Epidermal melanocyte (primary cell): ENCODE measurements at regions not wholly inside any gene's neighbourhood (a gene's known extent, or its start where the extent isn't known, plus 50 kb on each side); places are given as distances from the start of the nearest gene placed in this dataset.

Experiments
- DNase-seq: peaks from one replicate; pipeline ENCODE4 v3.0.0; 2011; ENCODE audit warnings: low spot score; ENCODE audit not compliant: insufficient read length

GRCh38 chr5:124664287-124664686 is 82.2 kb downstream of the ZNF608 start:
- no peak for DNase-seq

- DNase-seq, result no peak
These were observed 83.3 kb downstream of the ZNF608 start for GRCh38 chr5:124663101-124663506.

DNA sequence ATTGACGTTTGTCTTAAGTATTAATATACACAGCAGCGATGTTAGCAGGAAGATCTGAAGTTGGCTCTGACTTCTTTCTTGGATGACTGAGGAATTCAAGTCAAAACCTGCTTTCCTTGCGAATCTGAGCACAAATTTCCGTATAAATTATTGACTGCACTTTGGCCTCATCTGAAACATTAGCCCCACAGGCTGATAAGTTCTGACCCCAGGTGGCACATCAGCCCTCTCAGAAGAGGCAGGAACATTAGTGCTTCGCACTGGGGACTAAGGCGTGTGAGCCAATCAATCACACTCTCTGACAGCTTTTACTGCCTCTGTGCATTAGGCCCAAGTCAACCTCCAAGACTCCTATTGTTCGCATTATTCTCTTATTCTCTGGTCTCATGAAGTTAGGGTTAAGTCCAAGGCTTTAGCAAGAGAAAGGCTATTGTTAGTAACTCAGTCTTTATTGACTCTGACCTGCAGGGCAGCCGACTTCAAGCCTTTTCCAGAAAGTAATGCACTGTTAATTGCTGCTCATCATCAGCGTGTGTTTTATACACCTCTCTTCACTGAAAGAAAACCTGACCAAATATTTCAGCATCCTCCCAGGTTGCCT is 84.2 kb downstream of the ZNF608 start:
- no peak for DNase-seq

- DNase-seq, result peak; percentile 54
These were observed 84.9 kb downstream of the ZNF608 start for GRCh38 chr5:124661317-124662141.

- DNase-seq, result no peak
These were observed 86.0 kb downstream of the ZNF608 start for GRCh38 chr5:124660229-124661093.

- DNase-seq, result no peak
These were observed 86.6 kb downstream of the ZNF608 start for GRCh38 chr5:124659798-124660197.

GRCh38 chr5:124658867-124659557 is 87.4 kb downstream of the ZNF608 start:
- no peak for DNase-seq

DNA sequence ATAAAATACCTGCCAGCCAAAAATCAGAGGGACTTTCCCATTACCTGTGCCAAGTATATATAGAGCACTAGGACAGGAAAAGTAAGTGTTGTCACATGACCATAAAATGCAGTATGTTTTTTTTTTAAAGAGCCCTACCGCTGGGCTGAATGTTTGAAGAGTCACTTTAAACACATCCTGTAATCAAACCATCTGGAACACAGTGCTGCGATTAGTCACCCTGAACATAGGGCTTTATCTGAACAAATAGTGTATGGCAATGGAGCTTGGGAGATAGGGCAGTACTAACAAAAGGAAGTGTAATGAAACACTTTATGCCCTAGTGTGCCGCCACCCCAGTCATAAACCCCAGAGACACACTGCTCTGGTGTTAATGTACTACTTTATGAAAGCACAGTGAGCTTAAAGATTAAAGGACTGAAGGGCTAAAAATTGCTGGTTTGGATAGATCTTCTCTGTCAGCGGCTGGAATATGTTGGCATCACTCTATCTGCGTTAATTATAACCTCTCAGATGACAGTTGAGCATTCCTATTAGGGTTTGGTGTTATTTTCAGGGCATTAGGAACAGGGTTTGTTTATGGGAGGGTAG is 90.4 kb downstream of the ZNF608 start:
- no peak for DNase-seq

DNA sequence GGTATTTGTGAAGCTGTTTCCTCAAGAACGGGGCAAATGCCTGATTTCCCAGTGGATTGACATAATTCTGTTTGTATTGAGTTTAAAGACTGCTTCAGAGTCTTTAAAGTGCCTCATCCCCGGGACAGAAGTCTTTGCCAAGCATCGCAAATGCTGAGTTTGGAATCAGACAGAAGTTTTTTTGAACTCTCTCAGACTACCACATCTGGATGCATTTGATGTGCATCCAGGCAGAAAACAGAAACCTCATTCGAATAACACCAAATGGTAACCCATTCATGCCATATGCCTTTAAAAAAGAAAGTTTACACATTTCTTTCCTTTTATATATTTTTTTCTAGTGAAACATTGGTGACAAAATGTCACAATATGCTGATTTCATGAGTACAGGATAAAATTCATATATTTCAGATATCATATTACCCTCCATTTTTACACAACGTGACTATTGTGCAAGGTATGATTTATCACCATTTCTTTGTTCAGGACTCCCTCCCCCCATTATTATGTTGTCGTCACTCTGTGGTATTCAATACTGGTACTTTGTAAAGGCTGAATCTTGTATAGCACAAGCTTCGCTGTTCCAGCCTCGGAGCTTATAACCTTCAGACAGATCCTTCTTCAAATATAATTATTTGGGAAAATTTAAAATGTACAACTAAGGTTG is 91.1 kb downstream of the ZNF608 start:
- DNase-seq, result no peak

DNA sequence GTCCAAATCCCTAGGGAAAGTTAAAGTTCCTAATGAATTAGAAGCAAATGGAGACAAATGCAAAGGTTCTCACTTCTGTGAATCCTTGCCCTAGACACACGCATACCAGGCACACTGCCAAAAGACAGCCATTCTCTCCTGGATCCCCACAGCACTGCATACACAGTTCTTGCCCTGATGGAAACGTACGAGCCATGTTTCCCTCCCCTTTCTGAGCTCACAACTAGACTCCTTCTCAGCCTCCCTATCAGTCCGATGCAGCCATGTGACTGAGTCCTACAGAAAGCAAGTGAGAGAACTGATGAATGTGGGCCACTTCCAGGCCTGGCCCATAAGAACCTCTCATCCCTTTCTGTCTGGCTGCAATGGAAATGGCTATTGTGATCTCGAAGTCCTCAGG is 92.0 kb downstream of the ZNF608 start:
- no peak for DNase-seq

- no peak for DNase-seq
These were observed 92.8 kb downstream of the ZNF608 start for GRCh38 chr5:124653666-124654065.

DNA sequence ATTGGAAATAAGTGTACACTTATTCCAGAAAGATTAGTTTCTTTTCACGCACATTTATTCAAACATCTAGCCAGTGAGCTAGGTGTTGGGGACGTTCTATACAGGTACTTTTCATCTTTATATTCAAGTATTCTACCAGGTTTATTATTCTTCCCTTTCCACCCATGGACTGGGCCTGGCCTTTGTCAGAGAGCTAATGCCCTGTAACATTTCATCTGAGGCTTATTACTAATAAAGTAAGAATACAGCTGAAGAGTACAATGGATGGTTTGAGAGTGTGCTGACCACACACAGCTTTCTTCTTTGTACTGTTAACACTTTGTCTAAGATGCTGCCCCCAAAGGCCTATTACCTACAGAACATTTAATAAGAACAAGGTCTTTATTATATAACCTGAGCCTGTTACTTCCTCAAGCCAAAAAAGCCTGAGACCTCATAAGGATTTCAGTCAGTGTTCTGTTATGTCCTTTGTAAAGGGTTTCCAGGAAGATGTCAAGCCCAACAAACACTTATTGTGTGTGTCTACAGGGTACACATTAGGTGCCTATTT is 93.5 kb downstream of the ZNF608 start:
- DNase-seq, result no peak

DNA sequence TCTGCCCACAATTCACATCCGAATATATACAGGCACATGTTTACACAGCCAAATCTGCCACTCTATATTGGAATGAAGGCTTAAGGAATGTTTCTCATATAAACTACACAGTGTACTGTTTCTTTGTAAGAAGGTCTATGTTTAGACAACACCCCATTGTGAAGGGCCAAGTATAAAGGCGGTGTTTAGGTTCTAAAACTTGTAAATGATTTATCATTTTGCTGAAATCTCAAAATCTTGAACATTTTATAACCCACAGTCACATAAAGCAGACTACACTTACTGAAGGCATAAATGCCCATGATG is 94.0 kb downstream of the ZNF608 start:
- DNase-seq, result no peak

GRCh38 chr5:124651663-124652513 is 94.6 kb downstream of the ZNF608 start:
- peak; percentile 68 for DNase-seq

GRCh38 chr5:124650951-124651662 is 95.3 kb downstream of the ZNF608 start:
- no peak for DNase-seq

DNA sequence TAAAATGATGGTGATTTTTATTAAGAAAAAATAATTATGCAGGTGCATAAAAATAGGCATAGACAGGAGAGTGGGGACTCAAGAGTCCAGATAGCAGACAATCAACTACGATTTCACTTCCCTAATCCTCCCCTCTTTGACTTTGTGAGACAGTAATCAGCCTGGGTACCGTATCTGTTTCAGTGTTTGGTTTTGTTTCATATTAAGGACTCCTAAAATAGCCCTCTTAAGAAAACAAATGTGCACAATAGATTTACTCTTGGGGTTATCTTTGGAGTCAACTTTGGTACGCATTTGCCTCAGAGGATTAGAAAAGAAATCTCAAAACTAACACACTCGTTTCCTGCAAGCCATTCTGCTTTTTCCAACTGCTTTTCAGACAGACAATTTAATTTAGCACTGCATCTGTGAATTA is 96.3 kb downstream of the ZNF608 start:
- DNase-seq, result no peak

DNA sequence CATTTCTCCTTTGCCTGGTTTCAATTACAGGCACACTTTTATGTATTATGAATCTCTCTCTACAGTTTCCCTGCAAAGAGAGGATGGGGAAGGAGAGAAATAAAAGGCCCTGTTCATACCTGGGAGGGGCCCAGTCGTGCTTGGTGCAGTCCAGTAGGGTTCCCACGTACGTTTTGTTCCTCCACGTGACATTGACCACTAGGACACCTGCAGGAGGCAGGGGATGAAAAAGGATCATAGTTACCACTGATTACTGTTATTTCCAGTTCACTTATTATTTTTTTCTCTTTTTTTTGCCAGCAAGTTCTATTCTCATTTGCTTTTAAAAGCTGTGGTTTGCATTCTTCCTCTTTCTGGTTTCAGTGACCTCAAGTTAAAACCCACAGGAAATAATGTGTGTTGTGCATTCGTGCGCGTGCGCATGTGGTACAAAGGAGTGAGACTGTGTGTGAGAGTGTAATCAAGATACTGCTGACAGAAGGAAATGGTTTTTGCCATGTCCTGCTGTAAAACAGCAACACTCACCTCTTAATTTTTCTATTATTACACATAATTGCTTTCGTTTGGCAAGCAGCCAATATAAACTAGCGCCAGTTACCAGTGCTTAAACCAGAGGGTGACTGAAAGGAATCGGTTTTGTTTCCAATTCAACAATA is 96.8 kb downstream of the ZNF608 start:
- peak; percentile 83 for DNase-seq

GRCh38 chr5:124648902-124649467 is 97.5 kb downstream of the ZNF608 start:
- no peak for DNase-seq
